Heart right ventricle (tissue), 16 donors: ENCODE measurements at regions not wholly inside any gene's neighbourhood (a gene's known extent, or its start where the extent isn't known, plus 50 kb on each side); places are given as distances from the start of the nearest gene placed in this dataset.

Experiments used
- ATAC-seq, 8 donors: fragments of 200-7000 bp; cut with Tn5 transposase; one replicate each; pipeline ENCODE4 v1.9.1; 2020; ENCODE audit warnings: mild to moderate bottlenecking in 8 of 8, moderate library complexity in 8 of 8, moderate number of reproducible peaks in 1 of 8
- DNase-seq, 2 donors: peaks; one replicate each; pipeline ENCODE4 v3.0.0-alpha.2; 2020
- H3K27ac ChIP-seq, 10 donors: fragments of 200-600 bp; sonication (generic) in 2 of 10; one replicate each; pipeline versions ENCODE4 v1.5.0 to v1.8.0; 2020 to 2022; ENCODE audit warnings: mild to moderate bottlenecking in 3 of 10
- H3K27me3 ChIP-seq, 7 donors: fragments of 200-600 bp; one replicate each; pipeline ENCODE4 v1.8.0; 2021 to 2022; ENCODE audit warnings: mild to moderate bottlenecking in 2 of 7
- H3K36me3 ChIP-seq, 9 donors: fragments of 200-600 bp; sonication (generic) in 1 of 9; one replicate each; pipeline versions ENCODE4 v1.5.0 to v1.8.0; 2020 to 2022; ENCODE audit warnings: mild to moderate bottlenecking in 2 of 9
- H3K4me1 ChIP-seq, 9 donors: fragments of 200-600 bp; sonication (generic) in 1 of 9; one replicate each; pipeline versions ENCODE4 v1.5.0 to v1.8.0; 2020 to 2022; ENCODE audit warnings: mild to moderate bottlenecking in 4 of 9
- H3K4me3 ChIP-seq, 10 donors: fragments of 200-600 bp; sonication (generic) in 2 of 10; one replicate each; pipeline versions ENCODE4 v1.5.0 to v1.8.0; 2020 to 2022; ENCODE audit warnings: mild to moderate bottlenecking in 7 of 10, moderate library complexity in 2 of 10
- H3K9me3 ChIP-seq, 11 donors: fragments of 200-600 bp in 10 of 11; sonication (generic) in 2 of 11; one replicate each; pipeline versions ENCODE4 v1.5.0 to v1.8.0; 2013 to 2022; ENCODE audit warnings: mild to moderate bottlenecking in 2 of 11, control low read depth in 1 of 11, moderate library complexity in 1 of 11
- CTCF ChIP-seq, 9 donors: fragments of 200-600 bp; sonication (generic) in 2 of 9; IDR thresholded peaks; one replicate each; pipeline versions ENCODE4 v1.5.0 to v1.8.0; 2021 to 2022; ENCODE audit warnings: antibody characterized with exemption in 9 of 9, mild to moderate bottlenecking in 5 of 9, moderate library complexity in 1 of 9
- WGBS, 2 donors: extraction: QIAGEN DNeasy Blood & Tissue Kit; methylation state at CpG; one replicate each; pipeline ENCODE4 v1.1.7; 2013; ENCODE audit warnings: inconsistent platforms in 1 of 2; 5-methylcytosine and 5-hydroxymethylcytosine counted together
- intact Hi-C, 10 donors: fragments of 100-400 bp; cut with DNase I; formaldehyde crosslinking; loops; one replicate each; pipeline versions ENCODE4 v1.11.1 to v1.14.2; 2022
- donor health status: Arrhythmogenic right ventricular cardiomyopathy.
- donor health status: ischemic (EF 13 %, LVEDD 7.1; RV severe dilation, severe dysfunction).
- donor health status: healthy with polysubstance abuse.
- donor health status: DM: no; HTN: yes; CAD: no.
- donor health status: DM: no; HTN: no; CAD: no.
- donor health status: ischemic (EF 25% LVEDD 6.9; RV normal size, moderate dysfunction).
- donor health status: ischemic (EF 25% LVEDD 5.7; RV mildly dilated, moderate dysfunction).
- donor health status: healthy.
- donor health status: DM: yes; HTN: yes; CAD: no.
- donor health status: Ischemic cardiomyopathy.
- donor health status: ischemic (EF 35%, LVEDD 5.7; RV mildly dilated, moderate dysfunction).
- donor health status: nonischemic (EF 11% LVEDD 7.7; RV severe dilation, severe dysfunction).
- donor health status: DM: yes; HTN: yes; CAD: no.
- donor health status: PGD.
- donor health status: ischemic (EF 29% LVEDD 5.4; RV normal size, mild dysfunction).
- donor health status: nonischemic (EF 23%, LVEDD 6.1; RV moderate dilation, normal function).

- H3K27me3 ChIP-seq = no peaks in the 10 kb centered on the region
- DNase-seq = no peak
- H3K27ac ChIP-seq = no peak overlapping the region
- WGBS, 2 donors = 76 to 83% methylated on average over 3 of the region's 3 CpGs
- peaks cover 0 to 19% (median 0%) of the 10 kb centered on the region in 11 donors for H3K9me3 ChIP-seq
- H3K4me3 ChIP-seq = no peak overlapping the region
- ATAC-seq = no peak
- peaks cover 0 to 9% (median 0%) of the 10 kb centered on the region in 9 donors for H3K4me1 ChIP-seq
- intact Hi-C loops = no loop called here
- TF ChIP-seq CTCF (IDR thresholded peaks at IDR 0.05) = no peak
- H3K36me3 ChIP-seq = no peaks in the 10 kb centered on the region
These were observed 270.2 kb downstream of the IPO8 start for GRCh38 chr12:30425445-30425844.

GRCh38 chr12:30423330-30423729 is 272.3 kb downstream of the IPO8 start:
- peaks cover 0 to 9% (median 0%) of the 10 kb centered on the region in 9 donors for H3K4me1 ChIP-seq
- H3K36me3 ChIP-seq = no peaks in the 10 kb centered on the region
- peak overlapping the region in 1 of 10 donors; percentile 9 for H3K27ac ChIP-seq
- intact Hi-C loops = no loop called here
- no peak for TF ChIP-seq CTCF (IDR thresholded peaks at IDR 0.05)
- H3K4me3 ChIP-seq = no peak overlapping the region
- no peaks in the 10 kb centered on the region for H3K27me3 ChIP-seq
- H3K9me3 ChIP-seq = peaks cover 0 to 19% (median 0%) of the 10 kb centered on the region in 11 donors
- no peak for ATAC-seq
- DNase-seq = no peak
- WGBS, 2 donors = 73 to 80% methylated on average over 5 of the region's 5 CpGs

GRCh38 chr12:30422844-30423243 is 272.8 kb downstream of the IPO8 start:
- 66 to 68% methylated on average over 1 of the region's 1 CpG for WGBS, 2 donors
- H3K27ac ChIP-seq = peak overlapping the region in 1 of 10 donors; percentile 9
- H3K4me3 ChIP-seq = no peak overlapping the region
- intact Hi-C loops = no loop called here
- H3K27me3 ChIP-seq = no peaks in the 10 kb centered on the region
- H3K4me1 ChIP-seq = peaks cover 0 to 9% (median 0%) of the 10 kb centered on the region in 9 donors
- no peak for DNase-seq
- TF ChIP-seq CTCF (IDR thresholded peaks at IDR 0.05) = no peak
- H3K9me3 ChIP-seq = peaks cover 0 to 19% (median 0%) of the 10 kb centered on the region in 11 donors
- H3K36me3 ChIP-seq = no peaks in the 10 kb centered on the region
- ATAC-seq = peak in 2 of 8 donors; percentile 55 to 57

- peaks cover 0 to 12% (median 0%) of the 10 kb centered on the region in 11 donors for H3K9me3 ChIP-seq
- intact Hi-C loops = no loop called here
- no peak overlapping the region for H3K27ac ChIP-seq
- TF ChIP-seq CTCF (IDR thresholded peaks at IDR 0.05) = no peak
- 84% methylated on average over 3 of the region's 3 CpGs for WGBS, 2 donors
- no peak for ATAC-seq
- H3K4me3 ChIP-seq = no peak overlapping the region
- no peaks in the 10 kb centered on the region for H3K36me3 ChIP-seq
- H3K4me1 ChIP-seq = peaks cover 0 to 9% (median 0%) of the 10 kb centered on the region in 9 donors
- no peaks in the 10 kb centered on the region for H3K27me3 ChIP-seq
- DNase-seq = no peak
These were observed 275.1 kb downstream of the IPO8 start for GRCh38 chr12:30420561-30420960.
